OCI-M2 (cell line): ENCODE measurements at regions not wholly inside any gene's neighbourhood (a gene's known extent, or its start where the extent isn't known, plus 50 kb on each side); places are given as distances from the start of the nearest gene placed in this dataset.

Experiments used
- DNase-seq: peaks from one replicate; lab custom pipeline; 2025; ENCODE audit not compliant: unreplicated experiment; lab: John Stamatoyannopoulos, UW

- no peak for DNase-seq
Measured at GRCh38 chr5:19408149-19408548, 579.9 kb downstream of the CDH18 start.

GRCh38 chr5:19411936-19412335 is 576.1 kb downstream of the CDH18 start:
- DNase-seq = no peak
